GM19324 (cell line): ENCODE measurements at regions not wholly inside any gene's neighbourhood (a gene's known extent, or its start where the extent isn't known, plus 50 kb on each side); places are given as distances from the start of the nearest gene placed in this dataset.
"Not testable (repeated sequence)": the region's sequence is repeated elsewhere in the genome, so short reads cannot be mapped to it uniquely, and the experiment has no call there.

Experiments used
- ATAC-seq: cut with Tn5 transposase; IDR thresholded peaks from one replicate; pipeline ENCODE4 v1.9.1; 2021; ENCODE audit warnings: mild to moderate bottlenecking, moderate library complexity; ENCODE audit not compliant: unreplicated experiment, low FRiP score

GRCh38 chr4:63316633-63317032 is 1092.6 kb downstream of the TECRL start:
- ATAC-seq = no peak

- ATAC-seq = no peak
Measured at GRCh38 chr4:63315651-63316050, 1093.6 kb downstream of the TECRL start.

- no peak for ATAC-seq
Measured at GRCh38 chr4:63308697-63309096, 1100.6 kb downstream of the TECRL start.

GRCh38 chr4:63302792-63303191 is 1106.5 kb downstream of the TECRL start:
- ATAC-seq = no peak

- ATAC-seq = no peak
Measured at GRCh38 chr4:63302078-63302477, 1107.2 kb downstream of the TECRL start.

GRCh38 chr4:63296773-63297172 is 1112.5 kb downstream of the TECRL start:
- ATAC-seq = no peak

GRCh38 chr4:63275491-63275890 is 1133.8 kb downstream of the TECRL start:
- ATAC-seq = no peak

- ATAC-seq = no peak
Measured at GRCh38 chr4:63269156-63269555, 1140.1 kb downstream of the TECRL start.

- ATAC-seq = no peak
Measured at GRCh38 chr4:63233671-63234070, 1175.6 kb downstream of the TECRL start.

GRCh38 chr4:63232058-63232457 is 1177.2 kb downstream of the TECRL start:
- ATAC-seq = no peak

- ATAC-seq = no peak
Measured at GRCh38 chr4:63226229-63226628, 1183.0 kb downstream of the TECRL start.

- ATAC-seq = no peak
Measured at GRCh38 chr4:63222466-63222865, 1186.8 kb downstream of the TECRL start.

GRCh38 chr4:63221477-63221876 is 1187.8 kb downstream of the TECRL start:
- ATAC-seq = no peak

GRCh38 chr4:63218856-63219255 is 1190.4 kb downstream of the TECRL start:
- no peak for ATAC-seq

- ATAC-seq = no peak
Measured at GRCh38 chr4:63214076-63214475, 1195.2 kb downstream of the TECRL start.

GRCh38 chr4:63211776-63212479 is 1197.3 kb downstream of the TECRL start:
- no peak for ATAC-seq

- ATAC-seq = no peak
Measured at GRCh38 chr4:63211375-63211774, 1197.9 kb downstream of the TECRL start.

- ATAC-seq = not testable (repeated sequence)
Measured at GRCh38 chr4:63193029-63193428, 1216.2 kb downstream of the TECRL start.

GRCh38 chr4:63171341-63171740 is 1237.9 kb downstream of the TECRL start:
- no peak for ATAC-seq

GRCh38 chr4:63170923-63171322 is 1238.3 kb downstream of the TECRL start:
- no peak for ATAC-seq

- ATAC-seq = no peak
Measured at GRCh38 chr4:63169836-63170235, 1239.4 kb downstream of the TECRL start.

- no peak for ATAC-seq
Measured at GRCh38 chr4:63155561-63155960, 1253.7 kb downstream of the TECRL start.

GRCh38 chr4:63123441-63123840 is 1285.8 kb downstream of the TECRL start:
- no peak for ATAC-seq
